KOPT-K1 (cell line): ENCODE measurements at regions not wholly inside any gene's neighbourhood (a gene's known extent, or its start where the extent isn't known, plus 50 kb on each side); places are given as distances from the start of the nearest gene placed in this dataset.
"Not testable (repeated sequence)": the region's sequence is repeated elsewhere in the genome, so short reads cannot be mapped to it uniquely, and the experiment has no call there.

Experiments
- H3K27ac ChIP-seq: fragments of 200-600 bp; sonication (generic); 2 replicates; pipeline ENCODE4 v1.5.1; 2016; ENCODE audit warnings: antibody characterized with exemption, mild to moderate bottlenecking, low read depth, low read length; ENCODE audit not compliant: poor library complexity, severe bottlenecking
- H3K36me3 ChIP-seq: fragments of 200-600 bp; sonication (generic); 2 replicates; pipeline ENCODE4 v1.5.1; 2017; ENCODE audit warnings: antibody characterized with exemption, mild to moderate bottlenecking, low read length, moderate library complexity; ENCODE audit not compliant: insufficient read depth
- H3K9me3 ChIP-seq: fragments of 200-600 bp; sonication (generic); 2 replicates; pipeline ENCODE4 v1.5.1; 2017; ENCODE audit warnings: antibody characterized with exemption, low read length, mild to moderate bottlenecking; ENCODE audit not compliant: insufficient read depth, poor library complexity, severe bottlenecking

DNA sequence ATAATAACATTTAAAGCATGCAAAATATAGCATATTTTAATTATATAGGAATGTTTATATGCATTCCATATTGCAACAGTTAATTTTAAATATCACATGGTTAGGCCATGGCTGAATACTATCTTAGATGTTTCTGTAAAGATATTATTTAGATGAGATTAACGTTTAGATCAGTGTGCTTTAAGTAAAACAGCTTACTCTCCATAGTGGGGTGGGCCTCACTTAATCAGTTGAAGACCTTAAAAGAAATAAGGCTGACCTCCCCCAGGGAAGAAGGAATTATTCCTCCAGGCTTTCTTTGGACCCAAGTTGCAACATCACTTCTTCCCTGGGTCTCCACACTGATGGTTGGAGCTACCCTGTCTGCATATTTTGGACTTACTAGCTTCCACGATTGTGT is 1246.5 kb downstream of the TYW1 start:
- H3K27ac ChIP-seq = no peak overlapping the region
- H3K36me3 ChIP-seq = no peaks in the 10 kb centered on the region
- H3K9me3 ChIP-seq = peaks cover 10% of the 10 kb centered on the region

- Histone ChIP-seq H3K27ac (no peak overlapping the region), H3K9me3 (peaks cover 17% of the 10 kb centered on the region), H3K36me3 (no peaks in the 10 kb centered on the region)
Measured at GRCh38 chr7:68244389-68244788, 1247.8 kb downstream of the TYW1 start.

- peaks cover 16% of the 10 kb centered on the region for H3K9me3 ChIP-seq
- H3K27ac ChIP-seq = no peak overlapping the region
- H3K36me3 ChIP-seq = no peaks in the 10 kb centered on the region
Measured at GRCh38 chr7:68245688-68246087, 1249.1 kb downstream of the TYW1 start.

- H3K27ac ChIP-seq = no peak overlapping the region
- peaks cover 11% of the 10 kb centered on the region for H3K9me3 ChIP-seq
- H3K36me3 ChIP-seq = no peaks in the 10 kb centered on the region
Measured at GRCh38 chr7:68246189-68246633, 1249.6 kb downstream of the TYW1 start.

DNA sequence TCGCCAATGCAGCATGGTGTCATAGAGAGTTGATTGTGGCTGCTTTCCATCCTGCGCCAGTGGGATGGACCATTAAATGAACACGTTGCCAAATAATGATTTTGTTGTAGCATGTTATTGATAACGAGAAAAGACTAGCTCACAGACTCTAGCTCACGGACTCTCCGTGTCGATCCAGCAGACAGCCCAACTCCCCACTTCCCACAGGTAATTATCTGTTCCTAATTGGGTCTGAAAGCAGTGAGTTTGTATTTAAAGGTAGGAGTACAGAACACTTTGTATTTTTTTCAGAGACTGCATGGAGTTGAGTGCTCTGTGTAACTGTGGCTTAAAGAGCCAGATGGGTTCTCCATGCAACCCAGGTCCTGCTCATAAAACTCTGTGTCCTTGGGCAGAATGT is 1250.5 kb downstream of the TYW1 start:
- Histone ChIP-seq H3K9me3 (peaks cover 9% of the 10 kb centered on the region), H3K27ac (no peak overlapping the region), H3K36me3 (no peaks in the 10 kb centered on the region)

GRCh38 chr7:68247571-68247970 is 1250.9 kb downstream of the TYW1 start:
- Histone ChIP-seq H3K9me3 (peaks cover 9% of the 10 kb centered on the region), H3K36me3 (no peaks in the 10 kb centered on the region), H3K27ac (no peak overlapping the region)

GRCh38 chr7:68248973-68249372 is 1252.3 kb downstream of the TYW1 start:
- Histone ChIP-seq H3K9me3 (peaks cover 9% of the 10 kb centered on the region), H3K36me3 (no peaks in the 10 kb centered on the region), H3K27ac (no peak overlapping the region)

DNA sequence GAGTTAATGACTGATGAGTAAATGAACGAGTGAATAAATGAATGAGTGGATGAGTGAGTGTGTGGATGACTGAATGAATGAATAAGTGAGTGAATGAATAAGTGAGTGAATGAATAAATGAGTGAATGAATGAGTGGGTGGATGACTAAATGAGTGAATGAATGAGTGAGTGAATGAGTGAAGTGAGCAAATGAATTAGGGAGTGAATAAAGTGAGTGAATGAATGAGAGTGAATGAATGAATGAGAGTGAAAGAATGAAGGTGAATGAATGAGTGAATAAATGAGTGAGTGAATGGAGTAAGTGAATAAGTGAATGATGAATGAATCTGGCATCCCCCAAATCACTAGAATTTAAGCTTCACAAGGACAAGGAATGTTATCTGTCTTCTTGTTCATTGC is 1253.0 kb downstream of the TYW1 start:
- no peak overlapping the region for H3K27ac ChIP-seq
- no peaks in the 10 kb centered on the region for H3K36me3 ChIP-seq
- H3K9me3 ChIP-seq = peaks cover 9% of the 10 kb centered on the region

DNA sequence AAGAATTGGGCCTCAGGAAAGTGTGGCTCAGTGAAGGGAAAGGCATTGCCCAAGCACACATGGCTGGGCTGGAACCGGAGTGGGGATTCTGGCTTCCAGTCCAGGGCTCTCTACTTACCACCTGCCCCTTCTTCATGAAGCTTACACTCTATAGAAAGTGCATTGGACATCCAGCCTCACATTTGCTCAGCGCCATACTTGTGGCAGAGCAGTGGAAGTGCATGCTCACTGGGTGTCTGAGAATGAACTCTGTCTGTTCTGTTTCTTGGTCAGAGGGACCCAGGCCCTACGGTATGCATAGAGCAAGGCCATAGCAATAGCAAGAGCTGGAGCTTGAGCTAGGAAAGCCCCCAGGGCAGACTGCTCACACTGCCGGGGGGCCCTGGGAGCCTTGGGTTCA is 1253.5 kb downstream of the TYW1 start:
- H3K9me3 ChIP-seq = peaks cover 9% of the 10 kb centered on the region
- H3K27ac ChIP-seq = no peak overlapping the region

GRCh38 chr7:68254815-68255214 is 1258.2 kb downstream of the TYW1 start:
- H3K9me3 ChIP-seq, H3K36me3 ChIP-seq, H3K27ac ChIP-seq: not testable (repeated sequence)

More for the DNA sequence above, 1253.5 kb downstream of the TYW1 start:
- H3K36me3 ChIP-seq = no peaks in the 10 kb centered on the region

- no peaks in the 10 kb centered on the region for H3K9me3 ChIP-seq
- H3K36me3 ChIP-seq = no peaks in the 10 kb centered on the region
Measured at GRCh38 chr7:68256295-68256694, 1259.7 kb downstream of the TYW1 start.

GRCh38 chr7:68258609-68259008 is 1262.0 kb downstream of the TYW1 start:
- no peaks in the 10 kb centered on the region for H3K36me3 ChIP-seq
- H3K9me3 ChIP-seq = no peaks in the 10 kb centered on the region
- no peak overlapping the region for H3K27ac ChIP-seq

More at GRCh38 chr7:68256295-68256694, 1259.7 kb downstream of the TYW1 start:
- no peak overlapping the region for H3K27ac ChIP-seq

- Histone ChIP-seq H3K27ac (no peak overlapping the region), H3K9me3 (peaks cover 23% of the 10 kb centered on the region), H3K36me3 (no peaks in the 10 kb centered on the region)
Measured at GRCh38 chr7:68265258-68265657, 1268.6 kb downstream of the TYW1 start.

GRCh38 chr7:68266004-68266579 is 1269.5 kb downstream of the TYW1 start:
- Histone ChIP-seq H3K27ac (no peak overlapping the region), H3K9me3 (peaks cover 23% of the 10 kb centered on the region), H3K36me3 (no peaks in the 10 kb centered on the region)

- Histone ChIP-seq H3K36me3 (no peaks in the 10 kb centered on the region), H3K9me3 (peaks cover 23% of the 10 kb centered on the region), H3K27ac (no peak overlapping the region)
Measured at GRCh38 chr7:68267486-68267885, 1270.9 kb downstream of the TYW1 start.

GRCh38 chr7:68269405-68269804 is 1272.8 kb downstream of the TYW1 start:
- H3K9me3 ChIP-seq = peaks cover 23% of the 10 kb centered on the region
- H3K36me3 ChIP-seq = no peaks in the 10 kb centered on the region
- no peak overlapping the region for H3K27ac ChIP-seq
